H9 (cell line): ENCODE measurements at regions not wholly inside any gene's neighbourhood (a gene's known extent, or its start where the extent isn't known, plus 50 kb on each side); places are given as distances from the start of the nearest gene placed in this dataset.

Experiments
- DNase-seq: peaks from one replicate; pipeline ENCODE4 v3.0.0-alpha.2; 2017
- H2AFZ ChIP-seq: one replicate; pipeline ENCODE4 v1.6.1; 2013; ENCODE audit warnings: mild to moderate bottlenecking, low read length, control low read depth, moderate library complexity
- H2AK5ac ChIP-seq: 2 replicates; pipeline ENCODE4 v1.6.1; 2013; ENCODE audit warnings: low read length, control low read depth, mixed read lengths; ENCODE audit not compliant: insufficient read length
- H2BK120ac ChIP-seq: one replicate; pipeline ENCODE4 v1.6.1; 2013; ENCODE audit warnings: low read depth, mild to moderate bottlenecking, low read length, control low read depth, inconsistent platforms; ENCODE audit not compliant: poor library complexity, severe bottlenecking
- H2BK12ac ChIP-seq: 2 replicates; pipeline ENCODE4 v1.6.1; 2013; ENCODE audit warnings: low read length, control low read depth, mixed read lengths, low read depth; ENCODE audit not compliant: insufficient read length
- H2BK15ac ChIP-seq: 2 replicates; pipeline ENCODE4 v1.6.1; 2013; ENCODE audit warnings: low read depth, low read length, control low read depth
- H2BK20ac ChIP-seq: one replicate; pipeline ENCODE4 v1.6.1; 2013; ENCODE audit warnings: low read depth, mild to moderate bottlenecking, low read length, control low read depth, inconsistent platforms; ENCODE audit not compliant: poor library complexity, severe bottlenecking
- H2BK5ac ChIP-seq: 2 replicates; pipeline ENCODE4 v1.6.1; 2013; ENCODE audit warnings: low read length, control low read depth, mixed read lengths; ENCODE audit not compliant: insufficient read length
- H3K14ac ChIP-seq: 2 replicates; pipeline ENCODE4 v1.6.1; 2013; ENCODE audit warnings: low read length, control low read depth; ENCODE audit not compliant: insufficient read depth
- H3K18ac ChIP-seq: 2 replicates; pipeline ENCODE4 v1.6.1; 2013; ENCODE audit warnings: low read depth, mild to moderate bottlenecking, mixed read lengths, low read length, control low read depth; ENCODE audit not compliant: insufficient read length
- H3K23ac ChIP-seq: 2 replicates; pipeline ENCODE4 v1.6.1; 2013; ENCODE audit warnings: low read length, control low read depth, mixed read lengths, low read depth; ENCODE audit not compliant: insufficient read length
- H3K23me2 ChIP-seq: 2 replicates; pipeline ENCODE4 v1.6.1; 2013; ENCODE audit warnings: low read depth, mild to moderate bottlenecking, mixed read lengths, low read length, control low read depth; ENCODE audit not compliant: insufficient read length, poor library complexity, severe bottlenecking
- H3K27ac ChIP-seq: 2 replicates; pipeline ENCODE4 v1.5.1; 2013; ENCODE audit warnings: low read length, control low read depth, mixed read lengths, low read depth; ENCODE audit not compliant: insufficient read length
- H3K27me3 ChIP-seq: 2 replicates; pipeline ENCODE4 v1.6.1; 2013; ENCODE audit warnings: low read length, control low read depth, inconsistent platforms; ENCODE audit not compliant: insufficient read depth
- H3K4ac ChIP-seq: 2 replicates; pipeline ENCODE4 v1.6.1; 2013; ENCODE audit warnings: low read depth, mild to moderate bottlenecking, control low read depth, inconsistent platforms, low read length, moderate library complexity
- H3K4me1 ChIP-seq: 2 replicates; pipeline ENCODE4 v1.6.1; 2013; ENCODE audit warnings: low read length, control low read depth, inconsistent platforms; ENCODE audit not compliant: insufficient read depth
- H3K4me2 ChIP-seq: 2 replicates; pipeline ENCODE4 v1.6.1; 2013; ENCODE audit warnings: low read length, control low read depth, mixed read lengths; ENCODE audit not compliant: insufficient read length, insufficient read depth
- H3K56ac ChIP-seq: 2 replicates; pipeline ENCODE4 v1.6.1; 2013; ENCODE audit warnings: low read depth, mild to moderate bottlenecking, mixed read lengths, low read length, control low read depth; ENCODE audit not compliant: insufficient read length
- H3K79me1 ChIP-seq: 2 replicates; pipeline ENCODE4 v1.6.1; 2013; ENCODE audit warnings: low read depth, mild to moderate bottlenecking, moderate library complexity, low read length, control low read depth, inconsistent platforms; ENCODE audit not compliant: insufficient read depth, poor library complexity, severe bottlenecking
- H3K79me2 ChIP-seq: 2 replicates; pipeline ENCODE4 v1.6.1; 2013; ENCODE audit warnings: low read length, control low read depth, inconsistent platforms; ENCODE audit not compliant: insufficient read depth
- H3K9ac ChIP-seq: 2 replicates; pipeline ENCODE4 v1.6.1; 2013; ENCODE audit warnings: low read length, control low read depth, mixed read lengths; ENCODE audit not compliant: insufficient read length; ENCODE audit errors: extremely low read depth
- H3K9me3 ChIP-seq: one replicate; pipeline ENCODE4 v1.6.1; 2013; ENCODE audit warnings: low read depth, low read length, inconsistent platforms; ENCODE audit not compliant: control insufficient read depth
- H3T11ph ChIP-seq: one replicate; pipeline ENCODE4 v1.6.1; 2013; ENCODE audit warnings: mild to moderate bottlenecking, low read length, control low read depth, inconsistent platforms
- H4K20me1 ChIP-seq: one replicate; pipeline ENCODE4 v1.6.1; 2013; ENCODE audit not compliant: control insufficient read depth, insufficient read length, insufficient read depth
- H4K5ac ChIP-seq: 2 replicates; pipeline ENCODE4 v1.6.1; 2013; ENCODE audit warnings: low read depth, mild to moderate bottlenecking, mixed read lengths, low read length, control low read depth; ENCODE audit not compliant: insufficient read length
- H4K8ac ChIP-seq: replicated peaks from 2 replicates; pipeline ENCODE4 v1.6.1; 2013; ENCODE audit warnings: low read length, control low read depth, mixed read lengths, low read depth; ENCODE audit not compliant: insufficient read length
- H4K91ac ChIP-seq: 2 replicates; pipeline ENCODE4 v1.6.1; 2013; ENCODE audit warnings: low read depth, mild to moderate bottlenecking, moderate library complexity, mixed read lengths, low read length, control low read depth; ENCODE audit not compliant: insufficient read length
- H3K27ac Mint-ChIP-seq, 3 experiments: 2 replicates in 2 of 3; 3 replicates in 1 of 3; pipeline ENCODE4 v1.8.0; 2020 to 2021; ENCODE audit warnings: mixed read lengths in 3 of 3, mild to moderate bottlenecking in 1 of 3, moderate library complexity in 1 of 3
- H3K27me3 Mint-ChIP-seq: 2 replicates; pipeline ENCODE4 v1.8.0; 2021; ENCODE audit warnings: low read depth, mild to moderate bottlenecking, moderate library complexity, mixed read lengths
- H3K36me3 Mint-ChIP-seq, 3 experiments: 2 replicates in 2 of 3; 3 replicates in 1 of 3; pipeline ENCODE4 v1.8.0; 2020 to 2021; ENCODE audit warnings: low read depth in 3 of 3, mixed read lengths in 3 of 3; ENCODE audit not compliant: insufficient read depth in 1 of 3
- H3K4me1 Mint-ChIP-seq, 2 experiments: 2 replicates each; pipeline ENCODE4 v1.8.0; 2020; ENCODE audit warnings: mixed read lengths in 2 of 2
- H3K4me3 Mint-ChIP-seq, 2 experiments: 2 replicates in 1 of 2; 3 replicates in 1 of 2; pipeline ENCODE4 v1.8.0; 2020 to 2021; ENCODE audit warnings: mild to moderate bottlenecking in 2 of 2, mixed read lengths in 2 of 2, moderate library complexity in 1 of 2
- H3K9me3 Mint-ChIP-seq, 2 experiments: 2 replicates in 1 of 2; 3 replicates in 1 of 2; pipeline ENCODE4 v1.8.0; 2020; ENCODE audit warnings: mild to moderate bottlenecking in 2 of 2, mixed read lengths in 2 of 2, moderate library complexity in 1 of 2
- WGBS: extraction: QIAGEN DNeasy Blood & Tissue Kit; methylation state at CpG from one replicate; pipeline ENCODE4 v1.1.7; 2013; ENCODE audit warnings: missing lambda C conversion rate, low lambda C conversion rate, mixed read lengths; ENCODE audit not compliant: insufficient read length; ENCODE audit errors: extremely low coverage; 5-methylcytosine and 5-hydroxymethylcytosine counted together
- TF ChIP-seq, protein P1 (sequence below): fragments of 200-600 bp; sonication (generic); conservative IDR thresholded peaks from 3 replicates; pipeline ENCODE4 v1.8.0; 2021; ENCODE audit warnings: antibody characterized with exemption, mild to moderate bottlenecking

- Mint-ChIP-seq H3K4me3 (no peak overlapping the region), H3K27me3 (peaks cover 18% of the 10 kb centered on the region), H3K36me3 (peaks cover 0 to 4% (median 2%) of the 10 kb centered on the region in 3 experiments; a peak in 4 of 7 replicates), H3K9me3 (peaks cover 19 to 23% of the 10 kb centered on the region in 2 experiments), H3K4me1 (no peaks in the 10 kb centered on the region), H3K27ac (no peak overlapping the region)
- Histone ChIP-seq H2BK5ac (no peak overlapping the region), H2AFZ (no peak overlapping the region), H3K18ac (no peak overlapping the region), H3K79me1 (no peaks in the 10 kb centered on the region), H4K20me1 (no peaks in the 10 kb centered on the region), H2BK120ac (no peak overlapping the region), H3K27me3 (no peaks in the 10 kb centered on the region), H4K8ac (no peak overlapping the region), H3K4me1 (no peaks in the 10 kb centered on the region), H3T11ph (no peak overlapping the region), H3K79me2 (no peaks in the 10 kb centered on the region), H3K4me2 (no peak overlapping the region), H4K91ac (no peak overlapping the region), H3K27ac (no peak overlapping the region), H2AK5ac (no peak overlapping the region), H4K5ac (no peak overlapping the region), H2BK15ac (no peak overlapping the region), H3K14ac (no peak overlapping the region), H3K56ac (no peak overlapping the region), H3K9me3 (no peaks in the 10 kb centered on the region), H2BK20ac (no peak overlapping the region), H3K9ac (no peak overlapping the region), H3K23me2 (no peaks in the 10 kb centered on the region), H3K4ac (no peak overlapping the region), H2BK12ac (no peak overlapping the region), H3K23ac (no peak overlapping the region)
- DNase-seq, result no peak
- TF ChIP-seq, protein P1, sequence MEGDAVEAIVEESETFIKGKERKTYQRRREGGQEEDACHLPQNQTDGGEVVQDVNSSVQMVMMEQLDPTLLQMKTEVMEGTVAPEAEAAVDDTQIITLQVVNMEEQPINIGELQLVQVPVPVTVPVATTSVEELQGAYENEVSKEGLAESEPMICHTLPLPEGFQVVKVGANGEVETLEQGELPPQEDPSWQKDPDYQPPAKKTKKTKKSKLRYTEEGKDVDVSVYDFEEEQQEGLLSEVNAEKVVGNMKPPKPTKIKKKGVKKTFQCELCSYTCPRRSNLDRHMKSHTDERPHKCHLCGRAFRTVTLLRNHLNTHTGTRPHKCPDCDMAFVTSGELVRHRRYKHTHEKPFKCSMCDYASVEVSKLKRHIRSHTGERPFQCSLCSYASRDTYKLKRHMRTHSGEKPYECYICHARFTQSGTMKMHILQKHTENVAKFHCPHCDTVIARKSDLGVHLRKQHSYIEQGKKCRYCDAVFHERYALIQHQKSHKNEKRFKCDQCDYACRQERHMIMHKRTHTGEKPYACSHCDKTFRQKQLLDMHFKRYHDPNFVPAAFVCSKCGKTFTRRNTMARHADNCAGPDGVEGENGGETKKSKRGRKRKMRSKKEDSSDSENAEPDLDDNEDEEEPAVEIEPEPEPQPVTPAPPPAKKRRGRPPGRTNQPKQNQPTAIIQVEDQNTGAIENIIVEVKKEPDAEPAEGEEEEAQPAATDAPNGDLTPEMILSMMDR, result no peak
- no CpG with 5 or more reads among the region's 8 CpGs for WGBS
Measured at GRCh38 chr5:174482607-174483024, 241.8 kb upstream of the MSX2 start.
